ENCODE measurements at regions not wholly inside any gene's neighbourhood (a gene's known extent, or its start where the extent isn't known, plus 50 kb on each side); places are given as distances from the start of the nearest gene placed in this dataset.
A peak's percentile ranks its signal among the peaks of the same experiment; 100 is the strongest.

DNA sequence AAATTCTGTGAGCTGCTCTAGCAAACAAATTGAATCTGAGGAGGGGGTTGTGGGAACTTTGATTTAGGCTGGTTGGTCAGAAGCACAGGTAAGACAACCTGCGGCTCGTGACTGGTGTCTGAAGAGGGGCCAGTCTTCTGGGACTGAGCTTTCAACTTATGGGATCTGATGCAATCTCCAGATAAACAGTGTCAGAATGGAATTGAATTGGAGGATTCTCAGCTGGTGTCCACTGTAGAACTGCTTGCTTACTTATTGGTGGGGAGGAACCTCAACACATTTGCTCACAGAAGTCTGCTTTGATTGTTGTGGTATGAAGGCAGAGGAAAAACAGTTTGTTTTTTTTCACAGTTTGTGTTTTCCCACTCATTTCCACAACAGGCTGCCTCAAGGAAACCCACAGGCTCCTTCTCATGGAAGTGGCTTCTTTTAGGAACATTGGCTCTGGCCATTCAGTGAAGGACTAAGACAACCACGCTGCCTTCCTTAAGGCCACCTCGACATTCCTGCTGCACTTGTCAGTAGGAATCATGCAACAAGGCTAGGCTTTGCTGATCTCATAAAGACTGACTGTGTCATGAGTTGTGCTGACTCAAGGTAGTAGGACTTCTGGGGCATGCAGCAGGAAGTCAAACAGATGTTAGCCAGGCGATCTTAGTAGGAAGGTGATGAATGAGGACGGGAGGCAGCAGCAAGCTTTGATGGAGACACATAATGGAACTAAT is 104.7 kb downstream of the TSN start (continued):
- TF ChIP-seq, protein P1, sequence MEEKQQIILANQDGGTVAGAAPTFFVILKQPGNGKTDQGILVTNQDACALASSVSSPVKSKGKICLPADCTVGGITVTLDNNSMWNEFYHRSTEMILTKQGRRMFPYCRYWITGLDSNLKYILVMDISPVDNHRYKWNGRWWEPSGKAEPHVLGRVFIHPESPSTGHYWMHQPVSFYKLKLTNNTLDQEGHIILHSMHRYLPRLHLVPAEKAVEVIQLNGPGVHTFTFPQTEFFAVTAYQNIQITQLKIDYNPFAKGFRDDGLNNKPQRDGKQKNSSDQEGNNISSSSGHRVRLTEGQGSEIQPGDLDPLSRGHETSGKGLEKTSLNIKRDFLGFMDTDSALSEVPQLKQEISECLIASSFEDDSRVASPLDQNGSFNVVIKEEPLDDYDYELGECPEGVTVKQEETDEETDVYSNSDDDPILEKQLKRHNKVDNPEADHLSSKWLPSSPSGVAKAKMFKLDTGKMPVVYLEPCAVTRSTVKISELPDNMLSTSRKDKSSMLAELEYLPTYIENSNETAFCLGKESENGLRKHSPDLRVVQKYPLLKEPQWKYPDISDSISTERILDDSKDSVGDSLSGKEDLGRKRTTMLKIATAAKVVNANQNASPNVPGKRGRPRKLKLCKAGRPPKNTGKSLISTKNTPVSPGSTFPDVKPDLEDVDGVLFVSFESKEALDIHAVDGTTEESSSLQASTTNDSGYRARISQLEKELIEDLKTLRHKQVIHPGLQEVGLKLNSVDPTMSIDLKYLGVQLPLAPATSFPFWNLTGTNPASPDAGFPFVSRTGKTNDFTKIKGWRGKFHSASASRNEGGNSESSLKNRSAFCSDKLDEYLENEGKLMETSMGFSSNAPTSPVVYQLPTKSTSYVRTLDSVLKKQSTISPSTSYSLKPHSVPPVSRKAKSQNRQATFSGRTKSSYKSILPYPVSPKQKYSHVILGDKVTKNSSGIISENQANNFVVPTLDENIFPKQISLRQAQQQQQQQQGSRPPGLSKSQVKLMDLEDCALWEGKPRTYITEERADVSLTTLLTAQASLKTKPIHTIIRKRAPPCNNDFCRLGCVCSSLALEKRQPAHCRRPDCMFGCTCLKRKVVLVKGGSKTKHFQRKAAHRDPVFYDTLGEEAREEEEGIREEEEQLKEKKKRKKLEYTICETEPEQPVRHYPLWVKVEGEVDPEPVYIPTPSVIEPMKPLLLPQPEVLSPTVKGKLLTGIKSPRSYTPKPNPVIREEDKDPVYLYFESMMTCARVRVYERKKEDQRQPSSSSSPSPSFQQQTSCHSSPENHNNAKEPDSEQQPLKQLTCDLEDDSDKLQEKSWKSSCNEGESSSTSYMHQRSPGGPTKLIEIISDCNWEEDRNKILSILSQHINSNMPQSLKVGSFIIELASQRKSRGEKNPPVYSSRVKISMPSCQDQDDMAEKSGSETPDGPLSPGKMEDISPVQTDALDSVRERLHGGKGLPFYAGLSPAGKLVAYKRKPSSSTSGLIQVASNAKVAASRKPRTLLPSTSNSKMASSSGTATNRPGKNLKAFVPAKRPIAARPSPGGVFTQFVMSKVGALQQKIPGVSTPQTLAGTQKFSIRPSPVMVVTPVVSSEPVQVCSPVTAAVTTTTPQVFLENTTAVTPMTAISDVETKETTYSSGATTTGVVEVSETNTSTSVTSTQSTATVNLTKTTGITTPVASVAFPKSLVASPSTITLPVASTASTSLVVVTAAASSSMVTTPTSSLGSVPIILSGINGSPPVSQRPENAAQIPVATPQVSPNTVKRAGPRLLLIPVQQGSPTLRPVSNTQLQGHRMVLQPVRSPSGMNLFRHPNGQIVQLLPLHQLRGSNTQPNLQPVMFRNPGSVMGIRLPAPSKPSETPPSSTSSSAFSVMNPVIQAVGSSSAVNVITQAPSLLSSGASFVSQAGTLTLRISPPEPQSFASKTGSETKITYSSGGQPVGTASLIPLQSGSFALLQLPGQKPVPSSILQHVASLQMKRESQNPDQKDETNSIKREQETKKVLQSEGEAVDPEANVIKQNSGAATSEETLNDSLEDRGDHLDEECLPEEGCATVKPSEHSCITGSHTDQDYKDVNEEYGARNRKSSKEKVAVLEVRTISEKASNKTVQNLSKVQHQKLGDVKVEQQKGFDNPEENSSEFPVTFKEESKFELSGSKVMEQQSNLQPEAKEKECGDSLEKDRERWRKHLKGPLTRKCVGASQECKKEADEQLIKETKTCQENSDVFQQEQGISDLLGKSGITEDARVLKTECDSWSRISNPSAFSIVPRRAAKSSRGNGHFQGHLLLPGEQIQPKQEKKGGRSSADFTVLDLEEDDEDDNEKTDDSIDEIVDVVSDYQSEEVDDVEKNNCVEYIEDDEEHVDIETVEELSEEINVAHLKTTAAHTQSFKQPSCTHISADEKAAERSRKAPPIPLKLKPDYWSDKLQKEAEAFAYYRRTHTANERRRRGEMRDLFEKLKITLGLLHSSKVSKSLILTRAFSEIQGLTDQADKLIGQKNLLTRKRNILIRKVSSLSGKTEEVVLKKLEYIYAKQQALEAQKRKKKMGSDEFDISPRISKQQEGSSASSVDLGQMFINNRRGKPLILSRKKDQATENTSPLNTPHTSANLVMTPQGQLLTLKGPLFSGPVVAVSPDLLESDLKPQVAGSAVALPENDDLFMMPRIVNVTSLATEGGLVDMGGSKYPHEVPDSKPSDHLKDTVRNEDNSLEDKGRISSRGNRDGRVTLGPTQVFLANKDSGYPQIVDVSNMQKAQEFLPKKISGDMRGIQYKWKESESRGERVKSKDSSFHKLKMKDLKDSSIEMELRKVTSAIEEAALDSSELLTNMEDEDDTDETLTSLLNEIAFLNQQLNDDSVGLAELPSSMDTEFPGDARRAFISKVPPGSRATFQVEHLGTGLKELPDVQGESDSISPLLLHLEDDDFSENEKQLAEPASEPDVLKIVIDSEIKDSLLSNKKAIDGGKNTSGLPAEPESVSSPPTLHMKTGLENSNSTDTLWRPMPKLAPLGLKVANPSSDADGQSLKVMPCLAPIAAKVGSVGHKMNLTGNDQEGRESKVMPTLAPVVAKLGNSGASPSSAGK (IDR thresholded peaks at IDR 0.05), result 0 out of 2 replicates have a peak, but pooled peaks have one; percentile 18
- TF ChIP-seq DNMT1 (IDR thresholded peaks at IDR 0.05) (no peak), NR2C2 (CRISPR knock-in tag; IDR thresholded peaks at IDR 0.05) (no peak), NR2C2 (tag; IDR thresholded peaks at IDR 0.05) (peak; percentile 48; the same call in 1 of the 2 replicates), FOSL1 (tag; conservative IDR thresholded peaks at IDR 0.05) (peak; percentile 22; the same call in 1 of the 2 replicates), GABPA (tag; conservative IDR thresholded peaks at IDR 0.05; ENCODE audit: low read depth) (peak; percentile 35), RAD21 (CRISPR knock-in tag; conservative IDR thresholded peaks at IDR 0.05 in 1 of 2, IDR thresholded peaks at IDR 0.05 in 1 of 2) (no peak), ZC3H11A (IDR thresholded peaks at IDR 0.05; ENCODE audit: low read depth, low read length) (no peak), CREM (IDR thresholded peaks at IDR 0.05; ENCODE audit: low read depth) (0 out of 2 replicates have a peak, but pooled peaks have one; percentile 18), JUND (IDR thresholded peaks at IDR 0.05; ENCODE audit: borderline replicate concordance, low read depth, low read length) (peak; percentile 17; the same call in 1 of the 2 replicates), JUND (tag; IDR thresholded peaks at IDR 0.05; ENCODE audit: borderline replicate concordance, low read depth, low read length) (no peak), ZNF316 (IDR thresholded peaks at IDR 0.05) (peak; percentile 38; the same call in 1 of the 2 replicates)
- TF ChIP-seq, protein P2, sequence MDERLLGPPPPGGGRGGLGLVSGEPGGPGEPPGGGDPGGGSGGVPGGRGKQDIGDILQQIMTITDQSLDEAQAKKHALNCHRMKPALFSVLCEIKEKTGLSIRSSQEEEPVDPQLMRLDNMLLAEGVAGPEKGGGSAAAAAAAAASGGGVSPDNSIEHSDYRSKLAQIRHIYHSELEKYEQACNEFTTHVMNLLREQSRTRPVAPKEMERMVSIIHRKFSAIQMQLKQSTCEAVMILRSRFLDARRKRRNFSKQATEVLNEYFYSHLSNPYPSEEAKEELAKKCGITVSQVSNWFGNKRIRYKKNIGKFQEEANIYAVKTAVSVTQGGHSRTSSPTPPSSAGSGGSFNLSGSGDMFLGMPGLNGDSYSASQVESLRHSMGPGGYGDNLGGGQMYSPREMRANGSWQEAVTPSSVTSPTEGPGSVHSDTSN (CRISPR knock-in tag; IDR thresholded peaks at IDR 0.05; ENCODE audit: low read depth), result no peak
- TF ChIP-seq, protein P2 (tag; conservative IDR thresholded peaks at IDR 0.05; ENCODE audit: low read depth), result 0 out of 2 replicates have a peak, but pooled peaks have one; percentile 4
